ENCODE measurements at regions not wholly inside any gene's neighbourhood (a gene's known extent, or its start where the extent isn't known, plus 50 kb on each side); places are given as distances from the start of the nearest gene placed in this dataset.

DNA sequence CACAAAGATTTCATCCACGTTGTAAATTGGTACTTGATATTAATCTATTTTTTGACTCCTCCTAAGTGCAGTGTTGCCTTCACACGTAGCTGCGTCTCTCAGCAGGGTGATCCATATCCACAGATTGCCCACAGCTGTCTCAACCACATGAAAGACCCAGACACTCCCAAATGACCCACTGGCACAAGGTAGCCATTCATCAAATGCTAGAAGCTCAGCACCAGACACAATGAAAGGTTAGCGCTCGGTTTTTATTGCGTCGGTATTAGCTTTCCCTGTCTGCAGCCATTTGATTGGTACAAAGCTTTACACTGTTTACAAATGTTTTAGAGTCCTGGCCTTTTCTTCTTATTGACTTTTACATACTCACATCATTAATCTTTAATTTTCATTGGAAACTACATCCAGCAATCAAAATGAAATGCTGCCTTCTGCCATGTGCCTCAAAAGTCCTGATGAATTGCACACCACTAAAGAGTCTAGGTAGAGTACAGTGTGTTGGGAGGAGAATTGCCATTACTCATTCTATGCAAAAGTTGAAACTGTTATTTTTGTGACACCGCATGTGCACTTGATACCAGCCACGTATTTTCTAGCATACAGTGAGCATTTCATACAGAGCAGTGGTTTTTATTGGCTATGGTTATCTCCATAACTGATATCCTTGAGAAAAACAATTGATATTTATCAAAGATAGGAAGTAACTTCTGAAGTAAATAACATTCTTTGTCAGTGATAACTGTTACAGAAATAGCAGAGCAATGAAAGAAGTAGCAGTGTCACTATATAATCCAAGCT, 127.3 kb upstream of the NUDT7 start:
- peak; percentile 74 for DNase-seq

DNA sequence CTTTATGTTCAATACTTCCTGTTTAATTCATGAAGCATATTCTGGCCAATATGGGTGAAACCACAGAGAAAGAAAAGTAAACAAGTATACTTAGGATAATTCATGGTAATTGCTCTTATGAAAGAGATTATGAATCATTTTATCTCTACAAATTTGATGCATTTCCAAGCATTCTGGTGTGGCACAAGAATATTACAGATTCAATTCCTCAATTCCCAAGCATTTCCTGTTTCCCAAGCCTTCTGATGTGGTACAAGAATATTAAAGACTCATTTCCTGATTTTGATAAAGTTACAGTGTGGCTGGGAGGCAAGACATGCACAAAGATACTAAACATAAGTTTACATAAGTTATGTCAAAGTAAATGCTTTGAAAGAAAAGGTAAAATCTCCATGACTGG, 126.1 kb upstream of the NUDT7 start:
- no peak for DNase-seq

DNA sequence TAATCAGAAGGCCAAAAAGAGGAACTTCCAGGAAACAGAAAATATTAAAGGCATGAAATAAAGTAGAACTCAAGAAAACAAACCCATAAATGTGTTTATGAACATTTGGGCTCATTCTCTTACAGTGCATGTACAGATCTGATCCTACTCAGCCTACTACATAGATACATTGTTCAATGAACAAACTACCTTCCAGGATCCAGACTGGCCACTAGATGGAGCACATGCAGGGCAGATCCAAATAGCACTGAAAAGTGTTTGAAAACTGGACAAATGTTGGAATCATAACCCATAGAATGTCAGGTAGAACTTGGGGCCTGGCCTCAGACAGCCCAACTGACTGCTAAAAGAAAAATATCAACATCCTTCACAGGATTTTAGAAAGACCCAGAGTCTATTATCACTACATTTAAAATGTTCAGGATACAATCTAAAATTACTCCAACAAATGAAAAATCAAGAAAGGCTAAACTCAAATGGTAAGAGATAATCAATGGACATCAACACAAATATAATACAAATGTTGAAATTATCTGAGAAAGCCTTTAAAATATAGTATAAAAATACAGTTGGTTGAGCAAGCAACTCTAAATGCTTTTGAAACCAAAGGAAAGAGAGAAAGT, 122.4 kb upstream of the NUDT7 start:
- peak; percentile 19 for DNase-seq

DNA sequence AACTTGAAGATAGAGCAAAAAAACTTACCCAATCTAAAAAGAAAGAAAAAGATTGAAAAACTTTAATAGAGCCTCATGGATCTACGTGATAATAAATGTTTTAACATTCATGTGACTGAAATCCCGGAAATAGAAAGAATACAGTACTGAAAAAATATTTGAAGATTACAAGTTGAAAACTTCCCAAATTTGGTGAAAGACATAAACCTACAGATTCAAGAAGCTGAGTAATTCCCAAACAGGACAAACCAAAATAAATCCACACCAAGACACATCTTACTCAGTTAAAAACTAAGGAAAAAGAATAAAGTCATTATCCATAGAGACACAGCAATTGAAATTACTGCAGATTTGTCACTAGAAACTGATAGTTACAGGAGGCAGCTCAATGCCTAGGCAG, 121.8 kb upstream of the NUDT7 start:
- DNase-seq, result no peak

DNA sequence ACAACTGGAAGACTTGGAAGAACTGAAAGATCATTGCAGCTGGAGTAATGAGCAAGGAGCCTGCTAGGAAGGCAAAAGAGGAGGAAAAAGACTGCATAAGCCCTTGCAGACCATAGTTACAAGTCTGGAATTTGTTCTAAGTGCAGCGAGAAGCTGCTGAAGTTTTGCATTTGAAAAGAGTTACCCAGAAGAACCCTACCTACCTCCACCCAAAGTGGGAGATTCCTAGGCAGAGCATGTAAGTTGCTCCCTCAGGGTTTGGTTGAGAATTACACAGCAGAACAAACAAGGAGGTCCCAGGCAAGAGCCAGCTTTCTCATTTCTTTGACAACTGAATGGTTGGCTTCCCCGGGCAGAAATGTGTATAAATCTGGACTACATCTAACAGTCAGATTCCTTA, 118.7 kb upstream of the NUDT7 start:
- DNase-seq, result no peak

DNA sequence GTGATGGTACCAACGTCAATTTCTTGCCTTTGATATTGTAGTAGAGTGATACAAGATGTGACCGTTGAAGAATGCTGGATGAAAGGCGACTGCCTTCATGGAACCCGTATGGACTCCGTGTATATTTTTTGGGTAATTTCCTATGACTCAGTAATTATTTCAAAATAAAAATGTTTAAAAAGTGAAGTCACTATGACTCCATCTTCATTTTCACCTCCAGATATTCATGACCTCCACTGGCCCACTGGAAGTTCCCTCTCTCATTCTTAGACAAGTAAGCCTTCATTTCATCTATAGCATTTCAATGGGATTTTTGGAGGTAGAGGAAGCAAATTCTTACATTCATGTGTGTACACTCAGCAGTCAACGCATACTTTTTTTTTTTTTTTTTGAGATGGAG, 111.8 kb upstream of the NUDT7 start:
- no peak for DNase-seq

DNA sequence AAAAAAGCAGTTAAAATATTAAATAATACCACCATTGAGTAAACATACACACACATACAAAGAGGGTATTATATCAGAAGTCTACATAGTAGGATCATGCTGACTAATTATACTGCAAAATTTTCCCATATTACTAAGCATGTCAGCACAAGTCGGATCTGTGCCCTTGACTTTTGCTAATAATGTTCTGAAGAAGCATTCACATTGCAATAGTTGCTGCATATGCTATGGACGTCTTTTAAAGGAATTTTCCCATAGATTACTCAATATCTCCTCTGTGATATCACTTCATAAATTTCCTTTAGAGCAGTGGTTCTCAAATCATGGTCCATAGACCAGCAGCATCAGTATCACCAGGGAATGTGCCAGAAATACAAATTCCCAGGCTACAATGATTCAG, 110.9 kb upstream of the NUDT7 start:
- no peak for DNase-seq

DNA sequence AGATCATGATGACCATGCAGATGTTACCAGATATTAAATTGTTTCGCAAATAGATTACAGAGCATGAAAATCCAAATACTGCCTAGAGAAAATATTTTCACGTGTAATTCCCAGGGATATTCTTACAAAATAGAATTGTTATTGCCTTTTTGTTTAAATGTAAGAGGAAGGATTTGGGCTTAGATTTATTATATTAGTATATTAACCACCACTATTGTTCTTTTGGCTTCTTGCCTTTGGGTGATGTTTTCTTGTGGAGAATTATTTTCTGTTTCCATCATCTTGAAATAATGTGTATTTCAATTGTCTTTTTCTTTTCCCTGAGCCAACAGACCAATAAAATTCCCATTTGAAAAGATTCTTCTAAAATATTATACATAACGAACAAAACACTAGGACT, 109.7 kb upstream of the NUDT7 start:
- no peak for DNase-seq

DNA sequence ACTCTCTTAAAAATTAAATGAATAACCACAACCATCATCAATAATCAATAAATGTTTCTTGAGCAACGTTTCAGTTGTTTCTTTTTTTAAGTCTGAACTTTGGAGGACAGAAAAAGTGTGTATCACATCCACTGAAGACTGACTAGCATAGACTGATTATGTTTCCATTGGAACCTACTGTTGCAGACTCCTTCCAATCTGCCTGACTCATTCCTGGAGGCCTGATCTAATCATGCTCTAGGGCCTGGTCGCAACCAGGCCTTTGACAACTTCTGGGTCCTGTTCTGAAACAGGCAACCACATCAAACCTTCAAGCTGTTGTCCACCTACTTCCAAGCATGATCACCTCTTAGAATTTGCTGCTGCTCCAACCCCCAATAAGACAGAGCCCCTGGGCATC, 109.2 kb upstream of the NUDT7 start:
- DNase-seq, result no peak

DNA sequence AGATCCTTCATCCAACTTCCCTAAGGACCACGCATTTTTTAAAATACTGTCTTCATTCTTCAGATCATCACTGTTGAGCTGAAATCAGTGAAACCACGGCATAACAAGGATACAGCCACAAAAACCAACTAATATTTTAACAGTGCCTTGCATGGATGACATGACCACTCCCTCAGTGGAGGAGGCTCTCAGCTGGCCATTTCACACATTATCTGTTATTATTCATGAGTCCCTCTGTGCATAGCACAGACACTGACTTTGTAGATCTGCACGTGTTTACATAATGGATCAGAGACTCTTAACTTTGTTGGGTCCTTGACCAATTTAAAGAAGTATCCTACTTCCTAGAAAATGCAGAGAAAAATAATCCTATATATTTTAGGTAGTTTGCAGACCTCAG, 104.8 kb upstream of the NUDT7 start:
- DNase-seq, result no peak

DNA sequence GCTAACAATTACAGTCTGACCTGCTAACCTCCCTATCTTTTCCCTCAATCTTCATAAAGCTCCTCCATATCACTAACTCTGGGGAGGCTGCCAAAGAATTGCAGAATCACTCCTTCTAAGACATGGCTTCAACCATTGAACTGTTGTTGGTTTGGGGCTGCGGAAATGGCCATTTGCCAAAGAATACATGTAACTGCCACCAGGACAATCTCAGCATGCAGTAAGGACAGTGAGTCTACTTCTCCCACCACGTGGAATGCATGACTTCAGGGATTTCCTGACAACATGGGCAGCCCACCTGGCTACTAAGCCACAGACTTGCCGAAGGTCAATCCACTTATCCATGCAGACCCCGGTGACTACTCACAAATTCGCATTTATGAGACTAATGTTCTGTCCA, 104.3 kb upstream of the NUDT7 start:
- no peak for DNase-seq

DNA sequence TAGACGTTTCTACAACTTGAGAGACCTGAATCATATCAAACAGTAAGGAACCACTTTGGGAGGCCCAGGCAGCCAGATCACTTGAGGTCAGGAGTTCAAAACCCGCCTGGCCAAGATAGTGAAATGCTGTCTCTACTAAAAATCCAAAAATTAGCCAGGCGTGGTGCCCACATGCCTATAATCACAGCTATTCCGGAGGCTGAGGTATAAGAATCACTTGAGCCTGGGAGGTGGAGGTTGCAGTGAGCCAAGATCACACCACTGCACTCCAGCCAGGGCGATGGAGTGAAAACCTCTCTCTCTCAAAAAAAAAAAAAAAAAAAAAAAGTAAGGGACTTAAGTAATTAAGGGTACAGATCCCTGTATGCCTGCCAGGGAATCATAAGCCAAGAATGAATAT, 103.4 kb upstream of the NUDT7 start:
- no peak for DNase-seq

DNA sequence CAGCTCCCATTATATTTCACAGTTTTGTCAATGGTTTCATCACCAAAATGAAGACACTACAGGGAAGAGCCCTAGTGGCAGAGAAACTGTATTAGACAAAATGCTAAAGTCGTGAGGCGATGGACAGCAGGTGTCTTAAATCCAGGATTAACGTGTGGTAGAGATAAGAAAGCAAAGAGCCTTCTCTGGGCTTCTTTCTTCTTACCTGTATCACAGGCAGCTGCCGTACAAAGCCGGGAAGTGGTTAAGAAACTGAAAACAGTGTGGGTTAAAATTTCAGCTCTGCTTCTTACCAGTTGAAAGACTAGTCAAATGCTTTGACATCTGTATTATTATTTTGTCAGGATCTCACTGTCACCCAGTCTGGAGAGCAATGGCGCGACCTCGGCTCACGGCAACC, 98.2 kb upstream of the NUDT7 start:
- DNase-seq, result no peak

DNA sequence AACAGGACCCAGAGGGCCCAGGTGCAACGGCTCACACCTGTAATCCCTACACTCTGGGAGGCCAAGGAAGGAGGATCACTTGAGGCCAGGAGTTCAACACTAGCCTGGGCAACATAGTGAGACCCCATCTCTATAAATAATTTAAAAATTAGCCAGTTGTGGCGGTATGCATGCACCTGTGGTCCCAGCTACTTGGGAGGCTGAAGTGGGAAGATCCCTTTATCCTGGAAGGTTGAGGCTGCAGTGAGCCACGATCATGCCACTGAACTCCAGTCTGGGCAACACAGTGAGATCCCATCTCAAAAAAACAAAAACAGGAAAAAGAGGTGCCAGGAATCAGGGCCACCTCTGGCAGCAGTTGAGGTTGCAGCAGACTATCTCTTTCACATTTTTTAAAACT, 85.7 kb upstream of the NUDT7 start:
- DNase-seq, result no peak

DNA sequence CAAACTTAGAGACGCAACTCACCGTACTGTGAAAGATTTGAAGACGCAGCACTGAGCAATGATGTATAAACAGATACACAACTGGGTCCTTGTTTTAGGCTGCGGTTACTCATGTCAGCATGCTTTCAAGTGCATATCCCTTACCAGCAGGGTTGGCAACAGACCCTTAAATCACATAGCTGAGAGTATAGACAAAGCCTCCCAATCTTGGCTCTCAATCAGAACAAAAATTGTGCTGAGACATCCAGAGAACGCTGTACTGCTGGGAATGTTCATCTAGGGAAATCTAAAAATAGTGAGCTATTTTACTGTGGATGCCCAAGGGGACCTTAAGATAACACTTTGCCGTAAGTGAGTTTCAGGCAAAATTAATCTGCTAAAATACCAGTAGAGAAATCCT, 84.4 kb upstream of the NUDT7 start:
- DNase-seq, result no peak

DNA sequence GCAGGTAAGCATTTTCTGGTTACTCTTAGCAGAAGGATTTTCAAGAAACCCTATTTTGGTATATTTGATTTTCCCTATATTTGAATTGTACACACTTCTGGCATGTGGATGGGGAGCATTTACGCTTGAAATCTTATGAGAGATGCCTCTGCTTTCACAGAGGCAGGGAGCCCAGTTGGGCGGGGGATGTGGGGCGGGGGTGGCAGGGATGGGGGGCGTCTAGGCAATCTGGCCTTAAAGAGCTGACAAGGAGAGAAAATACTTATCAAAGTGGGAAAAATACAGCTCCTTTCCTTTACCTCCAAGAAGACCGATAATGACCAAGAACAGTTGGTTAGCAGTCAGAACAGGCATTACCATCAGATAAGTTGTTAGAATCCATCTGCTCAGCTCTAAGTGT, 79.1 kb upstream of the NUDT7 start:
- no peak for DNase-seq

DNA sequence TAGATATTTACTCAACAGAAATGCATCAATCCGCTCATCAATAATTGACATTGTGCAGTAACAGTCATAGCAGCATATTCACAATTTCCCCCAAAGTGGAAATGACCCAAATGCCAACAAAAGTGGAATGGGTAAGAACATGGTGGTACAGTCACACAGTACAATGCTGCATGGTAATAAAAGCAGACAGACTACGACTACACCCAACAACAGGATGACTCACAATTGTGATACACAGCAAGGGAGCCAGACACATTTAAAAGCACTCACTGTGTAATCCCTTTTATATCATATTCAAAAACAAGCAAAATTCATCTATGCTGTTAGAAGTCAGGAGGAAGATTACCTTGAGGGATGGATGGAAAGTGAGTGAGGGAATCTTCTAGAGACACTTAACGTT, 76.5 kb upstream of the NUDT7 start:
- DNase-seq, result no peak

DNA sequence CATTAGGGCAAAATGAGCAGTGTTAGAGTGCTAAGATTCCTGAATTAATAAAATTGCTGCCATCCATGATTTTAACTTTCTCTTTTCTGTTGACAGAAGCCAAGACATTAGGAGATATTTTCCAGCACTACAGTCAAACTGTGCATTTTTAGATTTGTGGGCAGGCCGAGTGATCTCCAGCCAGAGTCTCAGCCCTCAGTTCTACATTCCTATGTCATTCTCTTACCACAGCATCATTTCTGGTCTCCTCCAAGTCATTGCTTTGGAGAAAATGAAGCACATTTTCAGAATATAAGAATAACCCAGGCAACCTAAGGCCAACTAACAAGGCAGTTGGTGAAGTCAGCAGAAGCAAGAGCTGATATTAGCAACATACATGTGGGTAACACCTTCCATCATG, 74.6 kb upstream of the NUDT7 start:
- DNase-seq, result no peak

DNA sequence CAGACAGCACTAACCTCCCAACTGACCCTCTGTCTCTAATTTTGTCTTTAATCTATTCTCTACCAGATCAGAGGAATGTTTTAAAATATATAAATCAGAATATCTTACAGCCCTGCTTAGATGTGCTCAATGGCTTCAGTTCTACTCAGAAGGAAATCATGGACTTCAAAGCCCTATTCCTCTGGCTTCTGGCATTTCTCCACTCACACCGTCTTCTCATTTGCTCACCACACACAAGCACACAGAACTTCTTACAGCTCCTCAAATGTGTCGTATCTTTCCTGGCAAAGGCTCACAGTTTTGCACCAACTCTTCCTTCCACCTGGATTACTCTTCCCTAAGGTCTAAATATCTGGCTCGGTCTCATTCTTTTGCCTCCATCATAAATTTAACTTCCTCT, 71.6 kb upstream of the NUDT7 start:
- DNase-seq, result no peak

DNA sequence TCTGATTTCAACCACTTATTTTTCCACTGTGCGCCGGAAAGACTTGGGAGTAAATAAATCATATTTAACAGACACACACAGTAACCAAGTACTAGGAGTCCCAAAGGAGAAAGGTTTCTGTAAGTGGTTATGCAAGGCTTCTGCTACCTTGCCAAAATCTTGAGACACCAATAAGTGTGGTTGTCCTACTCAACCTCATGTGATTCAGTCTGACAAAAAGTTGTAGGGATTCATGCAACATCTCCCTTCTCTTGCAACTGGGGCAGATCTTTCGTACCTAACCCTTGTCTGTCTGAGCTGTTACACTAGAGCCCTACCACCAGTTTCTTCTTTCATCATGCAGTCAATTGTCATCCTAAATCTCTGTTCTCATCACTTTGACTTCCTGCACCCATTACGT, 69.9 kb upstream of the NUDT7 start:
- DNase-seq, result no peak

DNA sequence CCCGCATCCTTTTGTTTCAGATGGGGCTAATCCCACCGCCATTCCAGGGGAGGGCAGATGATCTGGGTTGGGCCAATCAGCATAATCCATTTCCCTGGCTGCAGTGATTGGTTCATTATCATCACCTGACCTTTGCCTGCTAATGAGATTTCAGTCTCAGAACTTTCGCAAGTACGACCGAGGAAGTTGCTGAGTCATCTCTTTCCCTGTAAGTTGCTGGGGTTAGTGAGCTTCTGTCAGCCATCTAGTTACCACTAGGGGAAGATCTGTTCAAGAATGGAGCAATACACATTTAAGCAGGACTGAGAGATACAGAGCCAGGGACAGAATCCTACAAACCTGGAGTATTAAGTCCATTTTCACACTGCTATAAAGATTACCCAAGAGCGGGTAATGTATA, 65.3 kb upstream of the NUDT7 start:
- DNase-seq, result no peak

DNA sequence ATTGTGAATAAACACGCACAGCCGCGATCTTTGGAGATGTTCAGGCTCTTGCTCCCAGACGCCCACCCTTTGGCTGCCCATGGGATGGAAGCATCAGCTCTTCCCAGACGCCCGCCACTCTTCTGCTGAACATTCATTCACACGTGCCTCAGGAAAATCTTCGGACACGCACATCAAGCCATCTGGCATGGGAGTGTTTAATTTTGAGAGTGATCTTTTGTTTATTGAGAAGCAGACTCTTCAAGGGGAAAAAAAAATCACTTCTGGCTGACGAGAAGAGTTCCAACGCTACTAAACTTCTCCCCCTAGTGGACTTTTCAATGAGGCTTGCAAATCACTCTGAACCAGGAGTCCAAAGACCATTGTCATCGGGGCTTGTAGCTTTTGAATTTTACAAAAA, 62.0 kb upstream of the NUDT7 start:
- peak; percentile 29 for DNase-seq

DNA sequence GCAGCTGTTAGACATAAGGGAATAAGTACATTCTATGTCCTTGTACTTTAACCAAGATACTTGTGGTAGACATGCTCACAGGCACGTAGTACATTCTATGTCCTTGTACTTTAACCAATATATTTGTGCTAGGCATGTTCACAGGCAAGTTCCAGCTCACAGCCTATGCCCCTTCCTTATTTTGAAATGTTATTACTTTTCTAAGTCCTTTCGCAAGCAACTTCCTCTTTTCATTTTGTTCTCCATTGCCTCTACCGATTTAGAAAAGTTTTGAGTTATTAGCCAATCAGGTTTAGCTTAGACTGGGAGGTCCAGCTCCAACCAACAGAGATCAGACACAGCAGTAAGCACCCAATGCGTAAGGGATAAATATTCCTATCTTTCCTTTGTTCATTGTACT, 60.1 kb upstream of the NUDT7 start:
- no peak for DNase-seq

DNA sequence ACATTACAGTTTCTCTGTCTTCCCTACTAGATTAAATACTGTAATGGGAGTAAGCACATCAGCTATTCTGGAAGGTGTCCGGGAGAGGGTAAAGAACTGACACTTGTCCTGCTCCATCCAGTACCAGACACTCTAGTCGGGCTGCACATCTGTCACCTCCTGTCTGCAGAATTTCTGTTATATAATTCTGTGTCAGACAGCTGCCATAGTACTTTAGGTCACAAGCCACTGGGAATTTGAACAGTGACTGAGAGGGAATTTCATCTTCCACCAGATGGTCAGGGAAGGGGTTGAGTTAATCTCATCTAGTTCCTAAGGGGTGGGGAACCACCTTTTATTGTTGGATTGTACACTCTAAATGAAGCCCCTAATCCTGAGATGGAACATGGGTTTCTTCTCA, 58.6 kb upstream of the NUDT7 start:
- DNase-seq, result no peak

DNA sequence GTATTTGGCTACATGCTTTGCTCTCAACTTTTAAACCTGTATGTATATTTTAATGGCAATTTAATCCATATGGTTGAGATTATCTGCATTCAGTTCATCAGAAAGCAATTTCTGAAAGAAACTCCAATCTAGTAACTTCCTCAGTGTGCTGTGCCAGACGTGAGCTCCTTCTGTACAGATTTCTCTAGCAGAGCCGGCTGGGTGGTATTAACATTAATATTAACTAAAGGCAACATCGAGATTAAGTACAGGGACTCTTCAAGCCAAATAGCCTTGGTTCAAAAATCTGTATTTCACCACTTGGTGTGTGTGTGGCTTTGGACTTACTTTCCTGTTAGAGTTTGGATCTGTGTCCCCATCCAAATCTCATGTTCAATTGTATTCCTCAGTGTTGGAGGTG, 55.5 kb upstream of the NUDT7 start:
- no peak for DNase-seq
